Femur (tissue), 1 donor: ENCODE measurements at regions not wholly inside any gene's neighbourhood (a gene's known extent, or its start where the extent isn't known, plus 50 kb on each side); places are given as distances from the start of the nearest gene placed in this dataset.

ENCODE experiments used
- DNase-seq: peaks from one replicate; pipeline ENCODE4 v3.0.0-alpha.2; 2017

DNA sequence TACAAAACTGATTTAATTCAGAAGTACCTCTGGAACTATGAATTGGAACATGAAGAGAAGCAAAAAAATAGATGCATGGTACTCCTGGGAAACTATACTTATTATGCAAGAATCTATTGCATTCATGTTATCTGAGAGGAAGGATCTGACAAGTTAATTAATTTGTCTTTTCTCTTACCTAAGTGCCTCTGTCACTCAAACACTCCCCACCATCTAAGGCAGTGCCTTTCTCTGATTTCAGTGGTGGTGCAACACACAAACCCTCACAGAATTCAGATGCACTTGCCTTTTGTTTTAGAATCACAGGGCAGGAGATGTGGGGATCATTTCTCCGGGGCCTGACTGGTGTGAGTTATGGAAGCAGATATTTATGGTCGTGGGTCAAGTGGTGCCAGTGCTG is 52.5 kb upstream of the C9orf72 start:
- no peak for DNase-seq

DNA sequence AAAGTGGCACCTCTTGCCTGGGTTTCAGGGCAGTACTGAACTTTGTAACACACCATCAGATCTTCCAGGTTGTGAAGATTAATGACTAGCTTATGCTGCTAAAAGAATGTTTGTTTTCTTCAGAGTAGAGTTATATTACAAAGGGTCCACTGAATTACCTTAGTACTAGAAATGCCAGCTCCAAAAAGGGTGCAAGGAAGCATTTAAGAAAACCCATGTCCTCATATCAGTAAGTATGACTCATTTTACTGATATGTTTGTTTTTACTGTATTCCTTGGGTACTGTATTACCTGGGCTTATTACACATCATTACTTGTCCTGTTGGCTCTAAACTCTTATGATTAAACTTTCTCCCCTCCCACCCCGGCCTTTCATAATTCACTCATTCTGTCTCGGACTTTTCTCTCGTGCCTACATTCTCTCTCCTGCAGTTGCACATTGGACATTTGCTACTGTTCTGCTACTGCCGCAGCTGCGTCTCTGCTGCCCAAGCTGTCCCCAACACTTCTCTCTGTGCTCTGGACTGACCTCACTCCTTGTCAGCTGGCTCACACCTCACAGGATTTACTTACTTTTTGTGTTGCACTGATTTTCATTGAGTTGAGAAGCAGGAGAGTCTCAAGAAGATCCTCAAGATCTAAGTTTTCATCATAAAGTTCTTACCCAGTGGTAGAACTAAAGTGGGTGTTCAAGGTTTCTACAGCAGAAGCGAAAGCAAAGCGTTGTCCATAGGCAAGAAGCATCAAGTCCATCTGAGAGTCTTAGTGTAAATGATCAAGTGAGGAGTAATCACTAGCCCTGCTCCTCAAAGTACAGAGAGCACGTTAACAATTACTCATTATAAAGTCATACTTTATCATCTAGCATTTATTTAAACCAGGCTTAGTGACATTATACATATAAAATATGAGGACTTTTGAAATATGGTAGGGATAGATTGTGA is 53.2 kb upstream of the C9orf72 start:
- no peak for DNase-seq

DNA sequence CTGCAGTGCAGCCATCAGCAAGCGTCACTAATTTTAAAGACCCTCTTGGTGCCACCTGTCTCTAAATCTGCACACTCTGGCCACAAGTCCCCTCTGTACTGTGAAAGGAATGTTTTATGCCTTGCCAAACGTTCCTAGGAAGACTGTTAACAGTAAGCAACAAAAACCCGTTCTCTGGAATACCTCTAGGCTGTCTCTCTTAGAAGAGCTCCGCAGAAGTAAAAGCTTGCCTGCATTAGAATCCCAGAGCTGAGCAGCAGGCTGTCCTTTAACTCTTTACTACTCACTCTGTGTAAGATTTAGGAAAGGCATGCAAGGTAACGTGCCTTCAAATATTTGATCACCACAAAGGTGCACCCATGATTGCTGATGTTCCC is 53.9 kb upstream of the C9orf72 start:
- DNase-seq: no peak

DNA sequence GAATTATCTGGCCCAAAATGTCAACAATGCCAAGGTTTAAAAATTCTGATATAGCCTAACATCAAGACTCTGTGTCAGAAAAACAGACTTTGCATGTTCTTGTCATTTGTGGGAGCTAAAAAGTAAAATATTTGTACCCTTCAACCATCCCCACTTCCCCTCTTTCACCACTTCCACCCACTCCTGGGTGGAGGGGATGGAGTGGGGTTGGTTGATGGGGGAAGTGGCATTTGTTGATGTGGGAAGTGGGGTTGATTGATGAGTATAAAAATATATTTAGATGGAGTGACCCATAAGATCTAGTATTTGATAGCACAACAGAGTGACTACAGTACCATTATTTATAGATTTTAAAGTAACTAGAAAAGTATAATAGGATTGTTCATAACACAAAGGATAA is 55.0 kb upstream of the C9orf72 start:
- no peak for DNase-seq

DNA sequence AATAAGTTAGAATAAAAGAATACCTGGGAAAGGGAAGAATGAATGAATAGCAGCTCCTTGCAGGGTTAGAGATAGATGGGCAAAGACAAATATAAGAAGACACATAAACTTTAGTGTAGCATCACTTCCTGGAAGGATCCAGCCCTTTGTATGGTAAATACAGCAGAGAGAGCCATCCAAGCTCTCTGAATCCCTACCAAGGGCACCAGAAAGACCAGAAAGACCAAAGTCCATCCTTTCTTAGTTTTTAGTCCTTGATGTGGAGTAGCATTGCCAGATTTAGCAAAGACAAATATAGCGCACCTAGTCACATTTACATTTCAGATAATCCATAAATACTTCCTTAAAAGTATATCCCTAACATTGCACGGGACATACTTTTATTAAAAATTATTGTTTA is 56.1 kb upstream of the C9orf72 start:
- DNase-seq: no peak

DNA sequence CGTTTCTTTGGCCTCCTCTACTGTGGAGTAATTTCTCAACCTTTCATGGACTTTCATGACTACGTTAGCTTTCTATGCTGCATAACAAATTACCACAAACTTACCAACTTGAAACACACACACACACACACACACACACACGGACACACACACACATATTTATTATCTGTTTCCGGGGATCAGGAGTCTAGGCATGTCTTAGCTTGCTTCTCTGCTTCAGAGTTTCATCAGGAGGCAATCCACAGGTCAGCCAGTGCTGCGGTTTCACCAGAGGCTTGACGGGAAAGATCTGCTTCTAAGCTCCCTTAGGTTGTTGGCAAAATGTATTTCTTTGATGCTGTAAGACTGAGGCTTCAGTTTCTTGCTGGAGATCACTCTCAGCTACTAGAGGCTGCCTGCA is 59.0 kb upstream of the C9orf72 start:
- DNase-seq: no peak

DNA sequence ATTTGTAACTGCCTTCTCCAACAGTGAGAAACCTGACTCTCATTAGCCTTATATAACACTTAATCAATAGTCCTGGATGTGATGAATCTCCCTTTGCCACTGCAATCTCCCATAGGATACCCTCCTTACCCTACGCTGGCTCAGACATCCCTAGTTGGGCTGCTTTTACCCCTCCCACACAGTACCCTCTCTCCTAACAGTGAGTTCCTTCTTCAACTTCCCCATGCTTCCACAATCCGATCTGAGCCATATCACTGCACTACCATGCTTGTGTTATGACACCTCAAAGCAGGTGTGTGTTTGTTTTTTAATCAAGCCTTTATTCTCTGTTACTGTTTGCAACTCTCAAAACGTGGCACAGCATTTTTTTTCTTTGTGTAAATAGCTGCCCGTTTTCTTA is 60.5 kb upstream of the C9orf72 start:
- DNase-seq: no peak

DNA sequence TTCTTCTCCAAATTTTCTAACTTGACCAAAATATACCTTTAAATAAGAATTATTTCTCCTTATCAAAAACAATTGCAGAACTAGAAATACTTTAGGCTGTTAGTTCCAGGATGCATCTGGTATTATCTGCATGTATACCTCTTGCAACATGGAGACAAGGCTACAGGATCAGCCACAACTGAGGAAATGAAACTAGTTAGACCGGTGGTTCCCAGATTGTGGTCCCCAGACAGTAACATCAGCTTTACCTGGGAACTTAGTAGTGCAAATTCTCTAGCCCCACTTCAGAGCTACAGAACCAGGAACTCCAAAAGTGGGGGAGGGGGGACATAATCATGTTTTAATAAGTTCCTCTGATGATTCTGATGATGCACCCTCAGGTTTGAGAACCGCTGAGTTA is 61.6 kb upstream of the C9orf72 start:
- no peak for DNase-seq

DNA sequence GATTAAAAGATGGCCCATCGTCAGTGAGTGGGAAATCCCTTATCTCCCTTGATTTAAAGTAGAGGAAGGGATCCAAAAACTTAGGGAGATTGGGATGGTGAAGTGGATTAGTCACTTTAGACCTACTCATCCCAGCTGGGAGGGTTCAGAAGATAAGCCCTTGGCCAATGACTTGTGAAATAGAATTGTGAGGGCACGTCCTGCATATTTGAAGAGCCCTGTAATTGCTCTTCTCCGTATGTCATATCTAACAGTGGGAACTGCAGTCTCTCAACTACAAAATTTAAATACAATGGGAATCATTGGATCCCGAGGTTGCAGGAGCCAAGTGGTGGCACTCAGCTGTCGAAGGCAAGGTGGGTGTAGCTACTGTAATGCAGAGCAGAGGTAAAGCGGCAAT is 65.4 kb upstream of the C9orf72 start:
- no peak for DNase-seq

DNA sequence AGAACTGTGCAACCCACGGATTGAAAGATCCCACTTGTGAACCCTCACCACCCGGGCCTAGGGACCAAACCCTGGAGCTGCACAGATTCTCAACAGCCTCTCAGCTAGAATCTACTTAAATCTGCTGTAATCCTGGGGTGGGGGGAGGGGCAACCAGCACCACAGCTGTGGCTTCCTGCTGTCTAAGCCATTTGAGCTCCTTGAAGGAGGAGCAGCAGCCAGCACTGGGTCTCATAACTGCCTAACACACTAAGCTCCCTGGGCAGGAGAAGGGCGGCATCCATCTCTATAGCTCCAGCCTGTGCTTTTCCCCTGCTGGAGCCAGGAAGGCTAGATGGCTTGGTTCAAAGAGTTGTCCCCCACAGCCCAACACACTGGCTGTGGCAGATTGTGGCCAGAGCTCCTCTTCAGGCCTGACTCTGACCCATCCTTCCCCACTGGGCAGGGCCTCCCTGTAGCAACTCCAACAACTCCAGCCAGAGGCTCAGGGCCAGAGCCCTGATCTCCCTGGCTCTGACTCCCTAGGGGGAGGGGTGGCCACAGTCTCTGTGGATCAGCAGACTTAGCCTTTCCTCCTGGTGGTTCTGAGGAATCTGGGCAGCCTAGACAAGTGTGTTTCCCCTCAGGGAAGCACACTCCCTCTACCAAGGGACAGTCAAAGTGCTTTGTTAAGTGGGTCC is 72.0 kb upstream of the C9orf72 start:
- DNase-seq: peak; percentile 28

DNA sequence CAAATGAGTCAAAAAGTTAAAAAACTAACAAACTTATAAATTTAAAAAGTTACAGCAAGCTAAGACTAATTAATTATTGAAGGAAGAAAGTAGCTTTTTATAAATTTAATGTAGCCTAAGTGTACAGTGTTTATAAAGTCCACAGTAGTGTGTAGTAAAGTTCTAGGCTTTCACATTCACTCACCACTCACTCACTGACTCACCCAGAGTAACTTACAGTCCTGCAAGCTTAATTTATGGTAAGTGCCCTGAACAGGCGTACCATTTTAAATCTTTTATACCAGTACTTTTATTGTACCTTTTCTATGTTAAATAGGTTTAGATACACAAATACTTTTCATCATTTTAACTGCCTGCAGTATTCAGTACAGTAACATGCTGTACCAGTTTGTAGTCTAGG is 80.0 kb upstream of the C9orf72 start:
- no peak for DNase-seq

DNA sequence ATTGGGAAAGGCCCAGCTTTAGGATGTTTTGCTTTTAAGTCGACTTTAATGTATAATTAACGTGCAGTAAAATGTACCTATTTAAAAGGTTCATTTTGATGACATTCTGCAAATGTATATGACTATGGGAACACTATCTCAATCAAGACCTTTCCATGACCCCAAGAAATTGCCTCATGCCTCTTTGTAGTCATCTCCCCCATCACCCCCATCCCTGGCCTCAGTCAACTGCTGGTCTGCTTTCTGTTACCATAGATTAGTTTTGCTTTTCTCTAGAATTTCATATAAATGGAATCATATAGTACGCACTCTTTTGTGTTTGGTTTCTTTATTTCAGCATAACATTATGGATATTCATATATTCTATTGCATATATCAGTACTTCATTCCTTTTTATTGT is 80.7 kb upstream of the C9orf72 start:
- no peak for DNase-seq

DNA sequence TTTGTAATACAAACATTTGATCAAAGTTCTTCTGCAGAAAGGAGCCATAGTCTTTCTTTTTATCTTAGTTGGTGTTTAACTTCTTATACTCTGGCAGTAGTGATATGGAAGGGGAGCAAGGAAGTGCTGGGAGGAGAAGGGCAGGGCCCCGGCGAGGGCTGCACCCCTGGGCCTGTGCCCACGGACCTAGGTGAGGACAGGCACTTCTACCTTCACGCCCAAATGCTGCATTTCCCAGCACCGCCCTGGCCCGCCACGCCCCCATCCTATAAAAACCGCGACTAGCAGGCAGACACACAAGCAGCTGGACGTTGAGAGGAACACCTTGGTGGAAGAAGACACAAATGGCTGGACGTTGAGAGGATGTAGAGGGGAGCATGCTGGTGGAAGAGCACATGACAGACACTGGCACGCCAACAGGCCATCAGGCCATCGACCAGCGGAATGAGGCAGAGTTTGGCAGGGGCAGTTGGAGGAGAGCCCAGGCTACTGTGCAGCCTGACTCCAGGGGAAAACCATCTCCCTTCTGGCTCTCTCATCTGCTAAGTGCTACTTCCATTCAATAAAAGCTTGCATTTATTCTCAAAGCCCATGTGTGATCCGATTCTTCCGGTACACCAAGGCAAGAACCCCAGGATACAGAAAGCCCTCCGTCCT is 81.5 kb upstream of the C9orf72 start:
- no peak for DNase-seq

DNA sequence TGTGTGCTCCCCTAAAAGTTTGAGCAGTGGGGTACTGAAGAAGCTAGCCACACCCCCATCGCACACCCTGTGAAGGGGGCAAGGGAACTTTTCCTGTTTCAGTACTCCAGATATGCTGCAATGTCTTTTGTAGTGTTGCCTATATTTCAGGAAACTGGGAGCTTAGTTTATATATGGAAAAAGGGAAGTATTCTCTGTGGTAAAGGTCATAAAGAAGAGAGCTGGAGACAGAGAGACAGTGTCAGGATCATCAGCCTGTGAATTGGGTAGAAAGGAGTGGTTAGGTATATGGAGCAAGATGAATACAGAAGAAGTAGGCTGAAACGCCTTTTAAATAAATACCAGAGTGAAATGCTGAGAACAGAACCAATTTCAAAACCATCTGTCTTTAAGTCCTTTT is 82.2 kb upstream of the C9orf72 start:
- no peak for DNase-seq

DNA sequence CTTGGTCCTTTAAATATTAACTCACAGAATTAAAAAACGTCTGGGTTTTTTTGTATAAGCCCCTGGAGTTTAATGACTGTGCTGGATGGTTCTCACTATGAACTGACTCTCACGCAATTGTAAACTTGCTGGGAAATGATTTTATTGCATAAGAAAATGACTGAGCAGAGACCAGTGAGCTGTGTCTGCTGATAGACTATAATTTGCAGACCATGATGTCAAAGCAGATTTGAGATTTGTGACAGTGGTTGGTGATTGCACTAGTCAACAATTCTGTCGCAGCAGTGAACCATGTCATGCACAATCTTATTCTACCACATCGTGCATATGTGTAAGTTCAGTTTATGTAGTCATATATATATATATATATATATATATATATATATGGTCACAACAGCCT is 85.7 kb upstream of the C9orf72 start:
- no peak for DNase-seq

DNA sequence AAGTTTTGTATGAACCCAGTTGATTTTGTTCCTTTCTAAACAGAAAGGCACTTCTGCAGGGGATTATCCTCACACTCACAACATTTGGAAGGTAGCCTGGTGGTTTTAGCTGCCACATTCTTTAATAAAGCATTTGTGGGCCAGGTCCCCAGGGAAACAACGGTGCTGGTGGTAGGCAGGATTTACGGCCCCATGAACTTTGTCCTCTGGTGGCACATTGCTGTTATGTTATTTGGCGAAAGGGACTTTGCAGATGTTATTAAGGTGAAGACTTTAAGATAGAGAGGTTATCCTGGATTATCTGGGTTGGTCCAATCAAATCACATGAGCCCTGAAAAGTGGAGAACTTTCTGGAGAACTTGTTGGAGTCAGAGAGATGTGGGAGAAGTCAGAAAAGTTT is 86.3 kb upstream of the C9orf72 start:
- DNase-seq: no peak

DNA sequence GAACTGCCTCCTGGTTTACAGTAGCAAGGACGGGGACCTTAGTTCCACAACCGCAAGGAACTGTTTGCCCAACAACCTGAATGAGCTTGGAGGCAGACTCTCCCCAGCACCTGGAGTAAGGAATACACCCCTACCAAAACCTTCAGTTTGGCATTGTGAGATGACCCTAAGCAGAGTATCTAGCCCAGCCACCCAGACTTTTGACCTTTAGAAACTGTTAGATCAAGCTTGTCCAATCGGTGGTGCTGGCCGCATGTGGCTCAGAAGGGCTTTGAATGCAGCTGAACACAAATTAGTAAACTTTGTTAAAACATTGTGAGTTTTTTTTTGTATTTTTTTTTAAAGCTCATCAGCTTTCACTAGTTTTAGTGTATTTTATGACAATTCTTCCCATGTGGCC is 86.9 kb upstream of the C9orf72 start:
- no peak for DNase-seq

DNA sequence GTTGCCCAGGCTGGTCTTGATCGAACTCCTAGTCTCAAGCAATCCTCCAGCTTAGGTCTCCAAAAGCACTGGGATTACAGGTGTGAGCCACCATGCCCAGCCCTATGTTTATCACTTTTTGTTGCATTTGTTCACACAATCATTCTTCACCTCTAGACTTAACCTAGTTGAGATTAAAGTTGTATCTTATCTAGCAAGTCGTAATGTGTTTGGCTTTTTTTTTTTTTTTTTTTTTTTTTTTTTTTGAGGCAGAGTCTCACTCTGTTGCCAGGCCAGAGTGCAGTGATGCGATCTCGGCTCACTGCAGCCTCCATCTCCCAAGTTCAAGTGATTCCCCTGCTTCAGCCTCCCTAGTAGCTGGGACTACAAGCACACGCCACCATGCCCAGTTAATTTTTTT is 90.2 kb upstream of the C9orf72 start:
- DNase-seq: no peak

DNA sequence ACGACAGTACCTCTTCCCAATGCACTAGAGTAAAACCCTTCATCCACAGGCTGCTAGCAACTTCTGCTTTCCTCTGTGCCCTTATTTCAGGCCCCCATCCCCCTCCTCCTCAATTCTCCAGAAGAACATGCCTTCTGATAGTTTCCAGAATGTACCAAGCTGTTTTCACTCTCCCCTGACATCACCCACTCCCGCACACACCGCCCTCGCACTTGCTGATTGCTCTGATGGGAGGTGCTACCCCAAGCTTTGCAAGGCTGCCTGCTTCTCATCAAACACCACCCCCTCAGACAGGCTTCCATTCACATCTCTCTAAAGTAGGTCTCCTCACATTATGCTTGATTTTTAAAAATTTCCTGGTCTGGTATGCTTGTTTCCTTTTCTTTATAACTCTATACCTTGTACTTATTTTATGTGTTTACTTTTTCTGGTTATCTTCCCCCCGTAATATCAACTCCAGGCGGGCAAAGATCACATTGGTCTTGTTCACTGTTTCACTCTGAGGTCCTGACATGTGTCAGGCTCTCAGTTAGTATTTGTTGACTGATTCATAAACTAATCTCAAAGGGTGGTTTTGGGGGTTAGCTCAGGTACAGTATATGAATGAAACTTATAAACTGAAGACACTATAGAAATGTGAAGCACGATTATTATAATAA is 91.0 kb upstream of the C9orf72 start:
- no peak for DNase-seq

DNA sequence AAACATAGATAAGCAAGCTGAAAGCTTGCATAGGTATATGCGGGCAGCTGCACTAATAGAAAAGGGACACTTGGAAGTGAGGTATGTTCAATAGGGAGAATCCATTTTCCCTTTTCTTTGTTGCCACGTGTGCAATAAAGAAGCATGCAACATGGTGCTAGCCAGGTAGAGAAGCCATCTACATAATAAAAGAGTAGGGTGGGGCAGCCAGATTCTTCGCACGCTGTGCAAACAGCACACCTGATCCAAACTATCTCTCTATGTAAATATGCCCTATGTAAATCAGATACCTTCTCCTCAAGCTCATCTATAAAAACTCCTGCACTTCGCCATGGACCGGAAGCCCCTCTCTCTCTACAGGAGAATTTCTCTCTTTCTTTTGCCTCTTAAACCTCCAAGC is 91.9 kb upstream of the C9orf72 start:
- DNase-seq: no peak

DNA sequence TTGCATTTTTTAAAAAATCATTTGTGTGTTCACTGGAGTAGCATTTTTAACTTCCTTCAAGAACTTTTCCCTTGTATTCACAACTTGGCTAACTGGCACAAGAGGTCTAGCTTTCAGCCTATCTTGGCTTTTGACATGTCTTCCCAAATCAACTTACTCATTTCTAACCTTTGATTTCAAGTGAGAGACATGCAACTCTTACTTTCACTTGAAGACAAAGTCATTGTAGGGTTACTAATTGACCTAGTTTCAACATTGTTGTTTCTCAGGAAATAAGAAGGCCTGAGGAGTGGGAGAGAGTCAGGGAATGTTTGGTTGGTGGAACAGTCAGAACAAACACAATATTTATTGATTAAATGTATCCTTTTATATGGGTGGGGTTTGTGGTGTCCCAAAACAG is 95.0 kb upstream of the C9orf72 start:
- no peak for DNase-seq

DNA sequence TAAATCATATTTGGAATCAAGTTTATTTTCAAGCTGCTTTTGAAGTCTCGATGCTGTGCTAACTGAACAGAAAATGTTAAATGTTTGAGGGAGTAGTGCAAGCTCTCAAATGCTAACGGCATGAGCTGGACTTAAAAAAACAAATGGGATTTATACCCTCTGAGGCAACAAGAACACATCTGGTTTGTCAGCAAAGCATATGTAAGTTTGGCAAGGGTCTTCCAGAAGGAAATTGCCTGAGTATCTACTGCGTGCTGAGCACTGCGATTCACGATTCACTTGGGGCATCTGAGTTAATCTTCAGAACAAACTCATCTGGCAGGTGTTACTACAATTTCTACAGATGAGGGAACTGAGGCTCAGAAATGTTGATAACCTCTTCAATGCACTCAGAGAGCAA is 98.4 kb upstream of the C9orf72 start:
- no peak for DNase-seq

DNA sequence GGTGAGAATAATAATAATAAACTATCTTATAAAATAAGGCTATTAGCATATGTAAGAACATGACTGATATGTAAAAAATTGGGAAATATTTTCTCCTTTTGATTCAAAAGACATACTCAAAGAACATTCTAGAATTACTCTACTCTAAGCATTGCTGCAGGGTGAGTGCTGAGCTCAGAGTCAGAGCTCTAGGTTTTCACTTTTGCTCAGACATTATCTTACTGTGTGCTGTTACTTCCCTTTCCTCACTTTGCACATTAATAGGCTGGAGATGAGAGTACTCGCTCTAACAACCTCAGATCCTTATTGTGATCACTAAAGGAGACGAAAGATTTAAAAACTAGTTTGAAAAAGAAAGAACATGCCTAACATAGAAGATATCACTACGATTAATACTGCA is 99.4 kb upstream of the C9orf72 start:
- no peak for DNase-seq

DNA sequence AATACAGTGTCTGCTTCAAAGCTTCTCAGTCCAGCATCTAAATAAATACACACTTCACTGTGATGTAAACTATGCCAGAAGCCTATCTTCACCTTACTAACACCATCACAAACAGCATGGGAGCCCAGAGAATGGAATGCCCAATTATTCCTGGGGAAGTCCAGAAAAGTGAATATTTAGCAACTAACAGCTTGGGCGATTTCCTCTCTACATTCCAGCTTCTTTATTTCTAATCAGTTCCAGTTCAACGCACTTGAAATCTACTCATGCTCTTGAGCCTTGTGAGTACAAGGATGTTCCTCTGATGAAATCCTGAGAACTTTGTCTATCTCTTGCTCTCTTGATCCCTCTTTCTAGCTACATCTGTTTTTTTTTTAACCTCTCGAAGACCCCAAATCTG is 100.4 kb upstream of the C9orf72 start:
- DNase-seq: no peak
